Liver (tissue), 3 donors: ENCODE measurements at regions not wholly inside any gene's neighbourhood (a gene's known extent, or its start where the extent isn't known, plus 50 kb on each side); places are given as distances from the start of the nearest gene placed in this dataset.

ENCODE experiments used
- EGR1 ChIP-seq, 2 donors: IDR thresholded peaks; 2 replicates each; pipeline ENCODE4 v1.6.1; 2016 to 2018; ENCODE audit warnings: antibody characterized with exemption in 2 of 2, low read depth in 2 of 2
- JUND ChIP-seq, 2 donors: IDR thresholded peaks; 2 replicates each; pipeline ENCODE4 v1.6.1; 2016; ENCODE audit warnings: antibody characterized with exemption in 2 of 2
- NR2F2 ChIP-seq: IDR thresholded peaks from 2 replicates; pipeline ENCODE4 v1.6.1; 2016; ENCODE audit warnings: antibody characterized with exemption
- RAD21 ChIP-seq, 2 donors: IDR thresholded peaks; 2 replicates each; pipeline ENCODE4 v1.6.1; 2016; ENCODE audit warnings: antibody characterized with exemption in 2 of 2, mild to moderate bottlenecking in 2 of 2
- RXRA ChIP-seq, 2 donors: IDR thresholded peaks; 2 replicates each; pipeline ENCODE4 v1.6.1; 2017 to 2018; ENCODE audit warnings: antibody characterized with exemption in 2 of 2, mild to moderate bottlenecking in 1 of 2
- SP1 ChIP-seq: IDR thresholded peaks from 2 replicates; pipeline ENCODE4 v1.6.1; 2018; ENCODE audit warnings: antibody characterized with exemption, mild to moderate bottlenecking
- YY1 ChIP-seq: IDR thresholded peaks from 2 replicates; pipeline ENCODE4 v1.6.1; 2016; ENCODE audit warnings: antibody characterized with exemption, mild to moderate bottlenecking
- TF ChIP-seq, protein P1 (sequence below): fragments of 150-350 bp; IDR thresholded peaks from 2 replicates; pipeline ENCODE4 v1.5.1; 2017; ENCODE audit warnings: improper control_type of control experiment, low read depth, low read length; ENCODE audit not compliant: missing input control
- TF ChIP-seq, protein P2 (sequence below): IDR thresholded peaks from 2 replicates; pipeline ENCODE4 v1.6.1; 2016; ENCODE audit warnings: antibody characterized with exemption
- TF ChIP-seq, protein P3 (sequence below): IDR thresholded peaks from 2 replicates; pipeline ENCODE4 v1.6.1; 2016; ENCODE audit warnings: antibody characterized with exemption, mild to moderate bottlenecking
- TF ChIP-seq, protein P4 (sequence below): IDR thresholded peaks from 2 replicates; pipeline ENCODE4 v1.6.1; 2016; ENCODE audit warnings: antibody characterized with exemption
- donor health status: healthy.
- donor health status: healthy.

DNA sequence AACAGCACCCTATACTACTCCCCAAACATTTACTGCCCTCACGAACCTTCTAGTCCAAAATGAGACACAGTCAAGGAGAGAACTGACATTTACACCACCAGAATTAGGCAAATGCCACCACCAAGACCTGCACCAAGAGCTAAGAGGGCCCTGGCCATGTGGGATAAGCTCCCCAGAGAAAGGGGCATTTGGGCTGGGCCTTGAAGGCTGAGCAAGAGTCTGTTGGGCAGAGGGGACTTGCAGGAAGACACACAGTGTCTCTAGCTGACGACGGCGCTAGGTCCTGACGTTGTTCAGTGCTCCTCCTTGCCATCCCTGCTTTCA is 326.4 kb upstream of the ZMIZ1 start:
- TF ChIP-seq, protein P1, sequence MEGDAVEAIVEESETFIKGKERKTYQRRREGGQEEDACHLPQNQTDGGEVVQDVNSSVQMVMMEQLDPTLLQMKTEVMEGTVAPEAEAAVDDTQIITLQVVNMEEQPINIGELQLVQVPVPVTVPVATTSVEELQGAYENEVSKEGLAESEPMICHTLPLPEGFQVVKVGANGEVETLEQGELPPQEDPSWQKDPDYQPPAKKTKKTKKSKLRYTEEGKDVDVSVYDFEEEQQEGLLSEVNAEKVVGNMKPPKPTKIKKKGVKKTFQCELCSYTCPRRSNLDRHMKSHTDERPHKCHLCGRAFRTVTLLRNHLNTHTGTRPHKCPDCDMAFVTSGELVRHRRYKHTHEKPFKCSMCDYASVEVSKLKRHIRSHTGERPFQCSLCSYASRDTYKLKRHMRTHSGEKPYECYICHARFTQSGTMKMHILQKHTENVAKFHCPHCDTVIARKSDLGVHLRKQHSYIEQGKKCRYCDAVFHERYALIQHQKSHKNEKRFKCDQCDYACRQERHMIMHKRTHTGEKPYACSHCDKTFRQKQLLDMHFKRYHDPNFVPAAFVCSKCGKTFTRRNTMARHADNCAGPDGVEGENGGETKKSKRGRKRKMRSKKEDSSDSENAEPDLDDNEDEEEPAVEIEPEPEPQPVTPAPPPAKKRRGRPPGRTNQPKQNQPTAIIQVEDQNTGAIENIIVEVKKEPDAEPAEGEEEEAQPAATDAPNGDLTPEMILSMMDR = no peak
- TF ChIP-seq YY1 (no peak), SP1 (no peak), JUND (IDR thresholded peaks at IDR 0.05) (no peak), EGR1 (IDR thresholded peaks at IDR 0.05; ENCODE audit: low read depth in 2 of 2) (no peak), RAD21 (IDR thresholded peaks at IDR 0.05) (no peak), NR2F2 (no peak), RXRA (IDR thresholded peaks at IDR 0.05) (no peak)
- TF ChIP-seq, protein P2, sequence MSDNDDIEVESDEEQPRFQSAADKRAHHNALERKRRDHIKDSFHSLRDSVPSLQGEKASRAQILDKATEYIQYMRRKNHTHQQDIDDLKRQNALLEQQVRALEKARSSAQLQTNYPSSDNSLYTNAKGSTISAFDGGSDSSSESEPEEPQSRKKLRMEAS = no peak
- TF ChIP-seq, protein P3, sequence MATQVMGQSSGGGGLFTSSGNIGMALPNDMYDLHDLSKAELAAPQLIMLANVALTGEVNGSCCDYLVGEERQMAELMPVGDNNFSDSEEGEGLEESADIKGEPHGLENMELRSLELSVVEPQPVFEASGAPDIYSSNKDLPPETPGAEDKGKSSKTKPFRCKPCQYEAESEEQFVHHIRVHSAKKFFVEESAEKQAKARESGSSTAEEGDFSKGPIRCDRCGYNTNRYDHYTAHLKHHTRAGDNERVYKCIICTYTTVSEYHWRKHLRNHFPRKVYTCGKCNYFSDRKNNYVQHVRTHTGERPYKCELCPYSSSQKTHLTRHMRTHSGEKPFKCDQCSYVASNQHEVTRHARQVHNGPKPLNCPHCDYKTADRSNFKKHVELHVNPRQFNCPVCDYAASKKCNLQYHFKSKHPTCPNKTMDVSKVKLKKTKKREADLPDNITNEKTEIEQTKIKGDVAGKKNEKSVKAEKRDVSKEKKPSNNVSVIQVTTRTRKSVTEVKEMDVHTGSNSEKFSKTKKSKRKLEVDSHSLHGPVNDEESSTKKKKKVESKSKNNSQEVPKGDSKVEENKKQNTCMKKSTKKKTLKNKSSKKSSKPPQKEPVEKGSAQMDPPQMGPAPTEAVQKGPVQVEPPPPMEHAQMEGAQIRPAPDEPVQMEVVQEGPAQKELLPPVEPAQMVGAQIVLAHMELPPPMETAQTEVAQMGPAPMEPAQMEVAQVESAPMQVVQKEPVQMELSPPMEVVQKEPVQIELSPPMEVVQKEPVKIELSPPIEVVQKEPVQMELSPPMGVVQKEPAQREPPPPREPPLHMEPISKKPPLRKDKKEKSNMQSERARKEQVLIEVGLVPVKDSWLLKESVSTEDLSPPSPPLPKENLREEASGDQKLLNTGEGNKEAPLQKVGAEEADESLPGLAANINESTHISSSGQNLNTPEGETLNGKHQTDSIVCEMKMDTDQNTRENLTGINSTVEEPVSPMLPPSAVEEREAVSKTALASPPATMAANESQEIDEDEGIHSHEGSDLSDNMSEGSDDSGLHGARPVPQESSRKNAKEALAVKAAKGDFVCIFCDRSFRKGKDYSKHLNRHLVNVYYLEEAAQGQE = no peak
- TF ChIP-seq, protein P4, sequence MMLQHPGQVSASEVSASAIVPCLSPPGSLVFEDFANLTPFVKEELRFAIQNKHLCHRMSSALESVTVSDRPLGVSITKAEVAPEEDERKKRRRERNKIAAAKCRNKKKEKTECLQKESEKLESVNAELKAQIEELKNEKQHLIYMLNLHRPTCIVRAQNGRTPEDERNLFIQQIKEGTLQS = no peak
